GM21528 (cell line): ENCODE measurements at regions not wholly inside any gene's neighbourhood (a gene's known extent, or its start where the extent isn't known, plus 50 kb on each side); places are given as distances from the start of the nearest gene placed in this dataset.
A peak's percentile ranks its signal among the peaks of the same experiment; 100 is the strongest.

Source experiments
- ATAC-seq: cut with Tn5 transposase; IDR thresholded peaks from one replicate; pipeline ENCODE4 v1.9.1; 2021; ENCODE audit warnings: mild to moderate bottlenecking, moderate library complexity; ENCODE audit not compliant: unreplicated experiment, low FRiP score

DNA sequence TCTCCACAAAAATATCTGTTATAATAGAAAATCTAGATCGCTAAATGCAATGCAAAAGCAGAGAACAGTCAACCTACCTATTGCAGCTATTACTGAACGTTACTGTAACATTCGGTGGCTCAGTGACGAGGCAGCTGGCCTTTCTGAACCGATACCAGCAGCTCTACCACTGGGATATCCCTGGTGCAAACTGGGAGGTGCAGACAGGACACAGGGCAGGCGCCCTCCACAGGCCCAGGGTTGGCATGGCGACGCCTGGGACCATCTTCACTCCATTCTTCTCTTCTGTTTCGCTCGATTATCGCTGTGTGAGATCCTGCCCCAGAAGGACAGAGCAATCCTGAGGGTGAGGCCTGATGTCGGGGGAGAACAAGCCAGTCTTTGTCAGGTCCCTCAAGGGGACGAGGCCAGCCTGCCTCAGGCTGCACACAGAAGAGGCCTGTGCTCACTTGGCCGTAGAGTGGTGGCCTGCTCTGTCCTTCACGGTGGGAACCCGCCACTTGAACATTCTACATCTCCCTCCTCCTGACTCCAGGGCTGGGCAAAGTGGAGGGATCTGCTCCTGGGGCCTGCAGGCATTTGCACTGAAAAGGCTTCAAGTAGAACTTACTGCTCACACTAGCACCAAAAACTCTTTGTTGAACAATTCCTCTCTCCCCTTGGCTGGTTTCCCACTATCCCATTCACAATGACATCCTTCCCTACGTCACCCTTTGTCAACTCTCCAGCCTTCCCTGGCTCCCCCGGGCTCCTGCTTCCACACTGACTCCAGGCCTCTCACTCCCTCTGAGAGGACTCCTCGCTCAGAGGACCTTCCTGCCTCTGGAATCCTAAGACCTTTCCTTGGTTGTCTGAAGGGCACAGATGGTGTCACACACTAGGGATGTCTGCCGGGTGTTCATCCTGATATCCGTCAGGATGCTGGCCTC, 49.7 kb downstream of the CYRIA start:
- ATAC-seq, result no peak

DNA sequence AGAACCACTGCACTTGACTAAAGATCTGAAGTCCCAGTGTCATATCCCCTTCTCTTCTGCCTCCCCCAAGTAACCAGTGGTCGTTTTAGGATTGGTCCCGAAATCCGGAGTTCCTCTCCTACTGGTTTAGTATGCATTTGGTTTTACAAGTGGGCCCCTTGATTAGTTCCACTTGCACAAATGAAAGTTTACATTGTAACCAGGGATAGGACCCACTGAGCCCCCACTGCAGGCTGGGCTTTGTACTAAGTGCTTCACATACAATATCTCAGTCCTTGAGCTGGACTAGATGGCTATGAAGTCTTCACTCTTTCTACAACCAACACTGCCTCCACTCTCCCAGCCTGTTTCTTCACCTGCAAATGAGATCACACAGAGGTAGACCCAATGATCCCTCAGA, 50.4 kb downstream of the CYRIA start:
- ATAC-seq, result no peak

DNA sequence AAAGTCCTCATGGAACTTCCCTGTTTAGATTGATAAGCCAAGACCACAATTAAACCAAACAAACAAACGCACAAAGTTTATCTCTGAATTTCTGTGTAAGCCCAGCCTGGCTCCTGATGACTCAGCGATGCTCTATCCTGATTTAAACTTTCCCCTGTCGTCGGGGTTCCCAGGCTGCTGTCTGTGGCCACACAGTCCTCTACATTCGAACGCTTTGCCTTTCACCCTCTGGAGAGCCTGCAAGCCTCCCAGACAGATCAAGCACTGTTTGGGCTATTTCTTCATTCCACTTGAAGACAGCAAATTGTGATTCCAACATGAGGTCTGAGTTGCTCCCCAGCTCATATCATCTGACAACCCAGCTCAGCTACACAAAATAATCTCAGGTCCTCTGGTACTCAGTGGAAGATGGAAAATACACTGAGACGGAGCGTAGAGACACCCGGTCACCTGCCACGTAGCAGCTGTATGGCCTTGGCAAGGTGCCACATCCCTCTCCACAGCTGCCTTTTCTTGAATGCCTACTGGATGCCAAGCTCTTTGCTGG, 51.2 kb downstream of the CYRIA start:
- no peak for ATAC-seq

DNA sequence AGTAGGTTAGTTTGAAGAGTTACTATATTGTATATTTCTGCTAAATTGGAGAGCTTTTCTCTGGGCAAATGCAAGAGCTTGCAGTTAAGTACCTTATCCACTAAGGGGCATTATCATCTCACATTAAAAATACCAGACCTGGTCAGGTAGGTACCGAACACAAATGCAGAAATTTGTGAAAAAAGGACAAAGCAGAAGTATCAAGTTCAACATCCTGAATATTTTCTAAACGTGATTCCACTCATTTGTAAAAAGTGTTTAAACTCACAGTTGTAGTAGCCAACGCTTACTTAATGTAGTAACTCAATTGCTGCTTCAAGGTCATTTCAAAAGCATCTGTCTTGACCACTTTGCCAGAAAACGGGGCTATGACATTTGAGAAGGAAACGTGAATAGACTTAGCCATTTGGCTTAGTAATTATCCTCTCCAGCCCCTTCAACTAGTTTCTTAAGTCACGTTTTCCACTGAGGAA, 52.1 kb downstream of the CYRIA start:
- no peak for ATAC-seq

DNA sequence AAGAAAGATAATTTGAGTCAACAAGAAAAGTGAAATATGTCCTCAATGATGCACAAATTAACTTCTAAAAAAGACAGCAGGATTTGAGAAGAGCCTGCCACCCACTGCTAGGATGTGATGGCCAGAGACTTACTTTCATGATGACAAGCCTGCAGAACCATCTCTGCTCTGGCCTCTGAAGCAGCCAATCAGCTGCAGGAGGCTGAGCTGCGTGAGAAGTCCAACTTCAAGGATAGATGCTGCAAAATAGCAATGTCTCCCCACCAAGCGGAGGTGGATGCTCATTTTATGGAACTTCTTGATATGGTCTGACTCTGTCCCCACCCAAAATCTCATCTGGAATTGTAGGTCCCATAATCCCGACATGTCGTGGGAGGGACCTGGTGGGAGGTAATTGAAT, 53.1 kb downstream of the CYRIA start:
- no peak for ATAC-seq

DNA sequence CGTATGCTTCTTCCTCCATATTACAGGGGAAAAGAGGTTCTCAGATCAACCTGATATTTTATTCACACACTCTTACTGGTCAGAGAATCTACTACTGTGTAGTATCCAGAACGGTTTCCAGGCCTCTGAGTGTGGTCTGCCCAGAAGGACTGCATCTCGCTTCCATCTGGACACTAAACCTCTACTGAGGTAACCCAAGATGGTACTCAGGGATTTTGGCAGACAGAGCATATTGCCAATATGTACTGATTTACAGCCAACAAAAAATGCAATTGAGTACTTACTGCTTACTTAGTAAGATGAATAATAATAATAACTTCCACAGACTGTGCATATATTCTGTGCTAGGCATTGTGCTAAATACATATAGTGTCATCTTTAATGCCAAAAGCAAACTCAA, 55.8 kb downstream of the CYRIA start:
- ATAC-seq, result no peak

DNA sequence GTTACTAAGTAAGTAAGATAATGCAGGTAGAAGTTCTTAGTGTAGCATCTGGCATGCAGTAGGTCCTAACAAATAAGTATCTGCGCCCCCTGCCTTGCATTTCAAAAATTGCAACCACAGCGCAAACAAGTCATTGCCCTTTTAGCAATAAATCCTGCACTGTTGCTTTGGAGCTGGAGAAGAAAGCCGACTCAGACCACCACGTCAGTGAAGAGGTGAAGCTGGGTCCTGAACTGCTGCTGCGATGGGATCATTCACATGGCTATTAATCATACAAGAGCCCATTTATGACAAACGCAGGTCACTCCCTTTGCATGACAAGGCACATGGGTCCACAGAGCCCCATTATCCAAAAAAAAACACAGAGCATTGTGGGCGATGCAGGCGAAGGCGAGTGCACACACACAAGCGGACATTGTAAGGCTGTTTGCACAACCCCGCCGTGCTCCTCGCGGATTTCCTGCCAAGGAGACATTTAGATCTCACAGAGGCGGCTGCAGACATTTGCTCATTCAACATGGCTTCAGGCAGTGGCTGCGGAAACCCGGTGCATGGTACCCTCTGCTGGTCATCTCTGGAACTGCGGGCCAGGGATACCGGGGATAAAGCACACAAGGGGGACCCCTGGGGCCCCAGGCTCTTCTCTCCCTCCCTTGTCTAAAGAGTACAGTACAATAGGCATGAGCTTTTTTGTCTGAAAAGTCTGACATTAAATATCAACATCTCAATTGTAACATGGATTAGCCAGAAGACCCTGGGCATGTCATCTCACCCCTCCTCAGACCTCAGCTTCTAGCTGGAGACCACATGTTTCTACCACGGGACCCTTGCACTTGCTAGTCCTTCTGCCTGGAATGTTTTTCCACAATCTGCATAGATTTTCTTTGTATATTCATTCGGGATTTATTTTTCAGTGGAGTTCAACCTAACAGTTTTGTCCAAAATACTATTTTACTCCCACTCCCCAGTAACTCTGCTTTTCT, 56.7 kb downstream of the CYRIA start:
- peak; percentile 96 for ATAC-seq

DNA sequence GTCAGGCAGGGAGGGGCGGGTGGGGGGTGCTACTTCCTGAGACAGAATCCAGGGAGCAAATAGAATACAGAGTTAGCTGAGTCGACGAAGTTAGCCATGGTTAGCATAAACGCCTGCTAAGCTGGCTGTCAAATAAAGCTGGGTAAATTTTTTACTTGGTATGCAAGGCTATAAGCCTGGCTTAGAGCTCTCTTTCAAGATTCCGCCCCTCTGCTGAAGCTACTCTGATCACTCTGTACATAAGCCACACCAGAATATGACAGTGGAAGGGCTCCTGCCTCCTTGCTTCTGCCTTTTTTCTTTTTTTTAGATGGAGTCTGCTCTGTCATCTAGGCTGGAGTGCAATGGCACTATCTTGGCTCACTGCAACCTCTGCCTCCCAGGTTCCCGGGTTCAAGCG, 58.3 kb downstream of the CYRIA start:
- no peak for ATAC-seq

DNA sequence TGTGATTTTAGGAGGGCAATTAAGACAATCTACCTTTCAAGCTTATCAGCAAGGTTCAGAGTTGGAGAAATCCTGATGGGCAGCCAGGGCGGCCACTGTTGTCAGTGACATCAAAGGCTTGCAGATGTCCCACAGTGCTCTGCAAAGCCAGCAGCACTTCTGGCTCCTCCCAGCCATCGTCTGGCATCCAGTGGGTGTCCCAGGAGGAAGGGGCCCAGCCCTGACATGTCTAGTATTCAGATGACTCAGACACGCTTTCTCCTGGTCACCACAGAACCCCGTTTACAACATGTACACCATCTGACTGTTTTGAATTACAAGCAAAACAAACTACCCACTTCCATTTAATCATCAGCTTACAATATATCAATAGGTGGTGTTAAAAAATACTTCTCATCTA, 61.4 kb downstream of the CYRIA start:
- no peak for ATAC-seq

DNA sequence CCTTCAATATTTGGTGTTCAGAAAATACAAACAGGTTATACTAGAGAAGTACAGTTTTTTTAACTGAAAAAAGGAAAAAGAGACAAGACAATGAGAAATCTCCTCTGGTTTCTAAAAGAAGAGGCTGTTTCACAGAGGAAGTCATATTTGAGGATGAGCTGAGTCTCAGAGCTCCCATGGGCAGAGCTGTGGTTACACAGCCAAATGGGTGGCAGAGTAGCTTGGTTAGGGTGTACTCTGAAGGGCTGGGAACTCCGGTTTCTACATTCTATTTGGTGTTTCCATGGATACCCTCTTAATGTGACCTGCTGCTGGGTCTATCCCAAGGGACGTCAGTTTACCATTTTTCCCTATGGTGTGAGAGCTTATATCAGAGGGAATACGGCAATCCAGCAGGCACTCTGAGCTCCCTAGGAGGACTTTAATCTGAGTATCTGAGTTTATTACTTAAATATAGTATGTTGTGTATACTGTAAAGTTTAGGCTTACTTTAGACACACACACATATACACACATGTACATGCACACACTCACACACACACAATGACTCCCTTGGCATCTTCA, 74.2 kb downstream of the CYRIA start:
- no peak for ATAC-seq

DNA sequence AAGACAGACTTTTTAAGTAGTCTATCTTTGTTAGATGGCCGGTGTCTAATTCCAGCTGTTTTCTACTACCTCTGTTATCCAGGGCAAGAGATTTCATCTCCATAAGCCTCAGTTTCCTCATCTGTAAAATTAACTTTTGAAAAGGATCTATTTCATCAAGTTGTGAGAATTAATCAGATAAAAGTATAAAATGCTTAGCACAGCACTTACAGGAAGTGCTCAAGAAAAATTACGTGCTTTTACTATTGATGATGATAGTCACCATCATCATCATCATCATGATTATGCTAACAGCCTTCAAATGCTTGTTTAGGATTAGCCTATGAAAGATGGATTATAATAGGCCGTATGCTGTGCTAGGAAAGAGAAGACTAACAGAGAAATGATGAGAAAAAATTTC, 76.2 kb downstream of the CYRIA start:
- ATAC-seq, result no peak

DNA sequence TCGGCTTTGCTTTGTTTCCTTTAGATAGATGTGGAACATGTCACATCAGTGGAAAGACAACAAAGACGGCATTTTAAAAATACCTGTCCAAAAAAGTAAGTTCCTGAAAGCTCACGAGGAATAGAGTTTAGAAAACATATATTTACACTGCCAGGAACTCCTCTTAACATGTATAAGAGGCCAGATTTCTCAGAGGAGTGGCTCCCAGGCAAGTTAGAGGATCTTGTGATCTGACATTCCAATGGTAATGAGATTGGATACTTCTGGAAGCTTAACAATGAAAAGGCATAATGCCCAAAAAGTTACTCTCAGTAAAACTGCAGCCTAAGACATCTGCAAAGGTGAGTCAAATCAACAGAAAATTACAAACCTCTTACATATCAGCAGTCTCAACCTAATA, 77.1 kb downstream of the CYRIA start:
- ATAC-seq, result no peak

DNA sequence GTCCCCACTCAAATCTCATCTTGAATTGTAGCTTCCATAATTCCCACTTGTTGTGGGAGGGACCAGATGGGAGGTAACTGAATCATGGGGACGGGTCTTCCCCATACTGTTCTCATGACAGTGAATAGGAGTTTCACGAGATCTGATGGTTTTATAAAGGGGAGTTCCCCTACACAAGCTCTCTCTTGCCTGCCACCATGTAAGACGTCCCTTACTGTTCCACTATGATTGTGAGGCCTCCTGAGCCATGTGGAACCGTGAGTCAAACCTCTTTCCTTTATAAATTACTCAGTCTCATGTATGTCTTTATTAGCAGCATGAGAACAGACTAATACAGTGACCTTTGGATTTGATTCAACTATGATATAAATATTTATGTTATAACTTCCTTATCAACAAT, 78.0 kb downstream of the CYRIA start:
- ATAC-seq, result no peak

DNA sequence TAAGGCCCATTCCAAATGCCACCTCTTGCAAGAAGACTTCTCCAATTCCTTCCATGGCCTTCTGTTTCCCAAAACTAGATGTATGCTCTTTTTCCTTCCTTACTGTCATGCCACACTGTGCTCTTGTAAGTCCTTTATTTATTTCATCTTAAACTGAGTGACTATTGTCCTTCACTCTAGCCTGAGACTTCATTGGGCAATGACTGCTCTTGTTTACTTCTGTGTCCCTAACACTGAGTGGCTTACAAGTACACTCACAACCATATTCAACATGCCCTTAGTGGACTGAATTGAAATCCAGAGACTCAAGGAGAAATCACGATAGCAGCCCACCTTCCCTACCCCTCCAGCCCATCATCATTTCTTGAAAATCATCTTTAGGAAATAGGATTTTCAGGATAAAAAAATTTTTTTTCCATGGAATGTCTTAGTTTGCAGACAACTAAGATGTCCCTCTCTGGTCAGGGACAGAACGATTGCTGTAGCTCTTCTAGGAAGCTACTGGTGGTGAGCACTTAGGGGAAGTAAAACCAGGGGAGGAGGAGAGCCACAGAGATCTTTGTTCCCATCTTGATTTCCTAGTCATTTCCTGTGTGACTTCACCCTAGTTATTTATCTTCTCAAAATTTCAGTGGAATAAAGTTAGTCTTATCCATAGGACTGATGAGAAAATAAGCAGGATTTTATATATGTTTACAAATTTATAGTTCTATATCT, 80.7 kb downstream of the CYRIA start:
- ATAC-seq, result no peak

DNA sequence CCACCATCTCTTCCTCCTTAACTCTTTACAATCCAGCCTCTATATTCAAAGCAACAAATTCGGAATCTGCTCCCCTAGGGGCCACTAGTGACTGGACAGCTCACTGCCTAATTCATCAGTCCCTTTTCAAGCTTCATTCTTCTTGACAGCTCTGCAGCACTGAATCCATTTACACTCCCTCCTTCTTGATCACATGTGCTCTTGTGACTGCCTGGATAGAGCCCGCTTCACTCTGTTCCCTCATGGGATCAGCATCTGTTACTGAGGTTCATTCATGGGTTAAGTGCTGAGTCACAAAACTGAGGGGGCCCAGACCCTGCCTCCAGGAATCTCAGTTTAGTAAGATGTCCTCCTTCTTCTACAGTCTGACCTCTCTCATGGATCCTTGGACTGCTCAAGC, 81.5 kb downstream of the CYRIA start:
- ATAC-seq, result no peak

DNA sequence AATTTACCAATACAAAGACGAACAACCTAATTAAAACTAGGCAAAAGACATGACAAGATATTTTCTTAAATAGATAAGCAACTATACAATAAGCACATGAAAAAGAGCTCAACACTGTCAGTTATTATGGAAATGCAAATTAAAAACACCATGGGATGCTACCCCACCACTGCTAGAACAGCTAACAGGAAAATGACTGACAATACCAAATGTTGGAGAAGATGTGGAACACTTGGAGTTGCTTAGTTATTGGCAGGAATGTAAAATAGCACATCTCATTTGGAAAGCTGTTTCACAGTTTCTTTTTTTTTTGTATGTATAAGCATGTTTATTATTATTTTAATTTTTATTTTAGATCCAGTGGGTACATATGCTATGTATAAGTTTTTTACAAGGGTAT, 84.4 kb downstream of the CYRIA start:
- no peak for ATAC-seq

DNA sequence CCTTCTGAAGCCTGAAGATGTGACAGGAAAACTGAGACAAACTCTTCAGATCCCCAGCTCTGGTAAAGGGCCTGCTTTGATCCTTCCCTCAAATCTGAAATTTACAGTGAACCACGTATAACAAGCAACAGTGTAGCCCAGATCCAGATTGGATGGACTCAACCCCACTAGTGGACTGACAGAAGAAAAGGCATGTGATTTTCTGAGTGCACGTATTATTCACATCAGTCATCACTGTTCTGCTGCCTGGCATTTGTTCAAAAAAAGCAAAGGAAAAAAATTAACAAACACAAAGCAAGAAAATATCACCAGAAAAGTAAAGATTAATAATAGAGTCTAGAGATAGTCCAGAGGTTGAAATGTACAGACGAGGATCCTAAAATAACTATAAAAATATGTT, 87.6 kb downstream of the CYRIA start:
- no peak for ATAC-seq

DNA sequence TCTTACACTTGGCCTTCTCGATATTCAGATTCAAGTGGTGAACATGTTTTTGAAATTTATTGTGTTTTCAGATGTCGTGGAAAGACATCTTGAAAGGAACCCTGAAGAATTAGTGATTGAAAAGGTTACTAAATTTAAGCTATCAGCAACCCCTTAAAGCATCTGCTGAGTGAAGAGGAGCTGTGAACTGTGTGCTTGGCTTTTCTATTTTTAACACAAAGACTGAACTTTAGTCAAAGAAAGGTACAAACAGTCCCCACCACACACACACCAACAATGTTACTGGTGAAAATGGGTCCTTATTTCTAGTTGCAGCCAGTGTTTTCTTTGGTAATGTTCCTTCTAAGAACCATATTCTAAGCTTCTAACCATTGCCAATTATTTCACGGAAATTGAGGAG, 95.1 kb downstream of the CYRIA start:
- ATAC-seq, result no peak

DNA sequence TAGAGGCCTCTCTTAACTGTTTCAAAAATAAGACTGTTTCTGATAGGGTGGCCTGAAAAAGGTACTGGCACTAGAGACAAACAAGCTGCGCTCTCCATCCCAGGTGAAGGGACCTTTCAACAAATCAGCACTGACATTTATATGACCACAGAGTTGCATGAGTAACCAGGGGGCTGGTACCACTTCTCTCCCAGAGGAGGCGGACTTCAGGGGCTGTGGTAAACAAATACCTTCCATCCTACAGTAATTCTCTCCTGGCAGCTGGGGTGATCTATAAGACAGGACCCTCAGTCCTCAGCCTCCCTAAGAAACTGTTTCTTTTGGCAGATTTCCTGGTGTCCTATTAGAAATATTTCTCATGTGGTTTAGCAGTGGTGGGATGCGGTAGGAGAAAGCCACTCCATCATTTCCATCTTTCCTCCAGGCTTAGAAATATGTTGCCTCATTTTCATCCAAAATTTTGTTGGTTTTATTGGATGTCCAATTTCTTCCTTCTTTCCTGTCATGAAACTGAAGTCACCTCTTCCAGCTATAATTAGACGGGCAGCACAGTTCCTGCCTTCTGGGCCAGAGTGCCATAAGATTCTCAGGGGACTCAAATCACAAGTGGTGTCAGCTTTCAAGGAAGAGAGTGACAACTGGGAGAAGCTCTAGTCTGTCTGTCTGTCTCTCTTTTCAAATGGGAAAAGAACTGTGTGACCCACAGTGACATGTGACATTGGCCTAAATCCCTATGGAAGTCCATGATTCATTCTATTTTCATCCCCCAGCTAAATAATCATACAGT, 96.4 kb downstream of the CYRIA start:
- no peak for ATAC-seq
